HepG2 (cell line): ENCODE measurements at regions not wholly inside any gene's neighbourhood (a gene's known extent, or its start where the extent isn't known, plus 50 kb on each side); places are given as distances from the start of the nearest gene placed in this dataset.

ENCODE experiments used
- ATAC-seq: fragments of 200-7000 bp; cut with Tn5 transposase; 3 replicates; pipeline ENCODE4 v1.9.1; 2020; ENCODE audit warnings: mild to moderate bottlenecking, moderate library complexity
- BruUV-seq: library from RNA; stranded (reverse); fragments of 400-500 nt; replicated peaks from 2 replicates; lab custom pipeline; 2021; lab: Mats Ljungman, UMichigan
- CTCF ChIA-PET: fragments of 300-600 bp; formaldehyde crosslinking; extraction: SDS; loops from one replicate; lab custom pipeline; 2021; ENCODE audit warnings: low total read pairs, inconsistent platforms, low intra/inter-chr PET ratio; lab: Yijun Ruan, JAX
- POLR2A ChIA-PET: fragments of 350-600 bp; sonication (Branson Sonifier 250); formaldehyde crosslinking; loops from one replicate; lab custom pipeline; 2020; ENCODE audit warnings: antibody characterized with exemption, inconsistent platforms; lab: Yijun Ruan, JAX
- DNase-seq: peaks from one replicate; pipeline ENCODE4 v3.0.0-alpha.2; 2015; ENCODE audit warnings: low spot score
- FAIRE-seq: peaks from 3 replicates; lab custom pipeline; 2011; peaks lifted over from hg19 to GRCh38; lab: Jason Lieb, UNC
- H2AFZ ChIP-seq: one replicate; pipeline ENCODE4 v1.6.1; 2011; ENCODE audit warnings: low read length, inconsistent platforms
- H3K27ac ChIP-seq: fragments of 300-600 bp; 3 replicates; pipeline ENCODE4 v1.8.0; 2011; ENCODE audit warnings: mixed run types, mild to moderate bottlenecking, mixed read lengths, low read length, inconsistent platforms; ENCODE audit not compliant: insufficient read depth; ENCODE audit errors: extremely low read length
- H3K27me3 ChIP-seq, 2 experiments: fragments of 200-600 bp in 1 of 2; 2 replicates in 1 of 2; 3 replicates in 1 of 2; pipeline versions ENCODE4 v1.6.0 to v1.8.0; 2011; ENCODE audit warnings: low read length in 2 of 2, mild to moderate bottlenecking in 2 of 2, moderate library complexity in 2 of 2, inconsistent platforms in 1 of 2; ENCODE audit not compliant: insufficient read depth in 2 of 2, control insufficient read depth in 1 of 2
- H3K36me3 ChIP-seq, 2 experiments: fragments of 200-600 bp in 1 of 2; replicated peaks in 1 of 2; 2 replicates in 1 of 2; 3 replicates in 1 of 2; pipeline versions ENCODE4 v1.5.1 to v1.8.0; 2011; ENCODE audit warnings: low read length in 2 of 2, inconsistent platforms in 1 of 2; ENCODE audit not compliant: insufficient read depth in 2 of 2, control insufficient read depth in 1 of 2
- H3K4me1 ChIP-seq: 2 replicates; pipeline ENCODE4 v1.5.1; 2012; ENCODE audit warnings: low read length, inconsistent platforms; ENCODE audit not compliant: insufficient read depth
- H3K4me2 ChIP-seq: 2 replicates; pipeline ENCODE4 v1.6.0; 2011; ENCODE audit warnings: low read depth, low read length, inconsistent platforms
- H3K4me3 ChIP-seq, 3 experiments: fragments of 200-600 bp in 1 of 3; sonication (generic), shearing (Covaris generic) in 1 of 3; replicated peaks in 1 of 3; 2 replicates each; pipeline ENCODE4 v1.5.1; 2011 to 2016; ENCODE audit warnings: low read length in 3 of 3, inconsistent platforms in 2 of 3, low read depth in 2 of 3, mild to moderate bottlenecking in 2 of 3, control low read depth in 1 of 3, mixed read lengths in 1 of 3; ENCODE audit not compliant: insufficient read depth in 1 of 3
- H3K79me2 ChIP-seq: one replicate; pipeline ENCODE4 v1.6.1; 2011; ENCODE audit warnings: low read length, inconsistent platforms; ENCODE audit not compliant: insufficient read depth
- H3K9ac ChIP-seq: 2 replicates; pipeline ENCODE4 v1.6.0; 2011; ENCODE audit warnings: mild to moderate bottlenecking, low read depth, low read length, inconsistent platforms; ENCODE audit not compliant: insufficient read depth
- H3K9me3 ChIP-seq: 2 replicates; pipeline ENCODE4 v1.5.1; 2012; ENCODE audit warnings: mild to moderate bottlenecking, low read length
- H4K20me1 ChIP-seq: 2 replicates; pipeline ENCODE4 v1.6.0; 2011; ENCODE audit warnings: inconsistent platforms, mild to moderate bottlenecking, low read length, moderate library complexity; ENCODE audit not compliant: insufficient read depth
- ATF5 ChIP-seq: sonication (generic); formaldehyde crosslinking; IDR thresholded peaks from 2 replicates; pipeline ENCODE4 v1.4.0; 2020; ENCODE audit warnings: mild to moderate bottlenecking, low read depth, missing genetic modification reagents
- MAF1 ChIP-seq: sonication (generic); formaldehyde crosslinking; IDR thresholded peaks from 2 replicates; pipeline ENCODE4 v1.5.0; 2020; ENCODE audit warnings: missing genetic modification reagents, borderline replicate concordance
- MXD4 ChIP-seq: IDR thresholded peaks from 2 replicates; pipeline ENCODE4 v1.6.1; 2016; ENCODE audit warnings: mild to moderate bottlenecking, missing biosample characterization, missing genetic modification reagents
- MYPOP ChIP-seq: sonication (generic); formaldehyde crosslinking; IDR thresholded peaks from 2 replicates; pipeline ENCODE4 v1.8.1; 2023; ENCODE audit warnings: mild to moderate bottlenecking, moderate library complexity, missing genetic modification reagents
- SNAPC5 ChIP-seq: sonication (generic); formaldehyde crosslinking; IDR thresholded peaks from 2 replicates; pipeline ENCODE4 v1.8.1; 2023; ENCODE audit warnings: mild to moderate bottlenecking, missing genetic modification reagents, borderline replicate concordance
- TARDBP ChIP-seq: sonication (generic); formaldehyde crosslinking; IDR thresholded peaks from 2 replicates; pipeline ENCODE4 v1.8.0; 2022; ENCODE audit warnings: mild to moderate bottlenecking, missing genetic modification reagents
- ZBTB25 ChIP-seq: IDR thresholded peaks from 2 replicates; pipeline ENCODE4 v1.6.1; 2018; ENCODE audit warnings: missing genetic modification reagents
- ZBTB3 ChIP-seq: sonication (generic); formaldehyde crosslinking; IDR thresholded peaks from 2 replicates; pipeline ENCODE4 v1.4.0; 2020; ENCODE audit warnings: low read depth, mild to moderate bottlenecking, moderate library complexity, missing genetic modification reagents, borderline replicate concordance
- ZFP91 ChIP-seq: sonication (generic); formaldehyde crosslinking; IDR thresholded peaks from 2 replicates; pipeline ENCODE4 v1.9.0; 2022; ENCODE audit warnings: missing genetic modification reagents, mild to moderate bottlenecking, borderline replicate concordance
- ZKSCAN5 ChIP-seq: sonication (generic); formaldehyde crosslinking; IDR thresholded peaks from 2 replicates; pipeline ENCODE4 v1.5.1; 2020; ENCODE audit warnings: mild to moderate bottlenecking, missing genetic modification reagents
- ZSCAN30 ChIP-seq: sonication (generic); formaldehyde crosslinking; IDR thresholded peaks from 2 replicates; pipeline ENCODE4 v1.5.0; 2020; ENCODE audit warnings: mild to moderate bottlenecking, missing genetic modification reagents
- WGBS: methylation state at CpG from one replicate; pipeline ENCODE4 v1.1.6; 2017; ENCODE audit warnings: low lambda C conversion rate; 5-methylcytosine and 5-hydroxymethylcytosine counted together
- in situ Hi-C: cut with HindIII; loops from 2 replicates; pipeline ENCODE4 v1.10.0; 2017; ENCODE audit warnings: low pct_unique_long_range_greater_than_20kb; ENCODE audit not compliant: extremely low pct_ligation_motif_present
- intact Hi-C: fragments of 100-400 bp; cut with micrococcal nuclease; formaldehyde crosslinking; loops from one replicate; pipeline ENCODE4 v1.10.0; 2022; ENCODE audit not compliant: unreplicated experiment

GRCh38 chr9:85202596-85202995 lies 533.1 kb downstream of the NTRK2 start:
- no peak overlapping the region for H3K4me2 ChIP-seq
- TF ChIP-seq ZBTB25 (CRISPR knock-in tag) (no peak), MXD4 (CRISPR knock-in tag) (no peak), TARDBP (CRISPR knock-in tag) (no peak), MAF1 (CRISPR knock-in tag) (no peak), SNAPC5 (CRISPR knock-in tag) (no peak), ATF5 (CRISPR knock-in tag) (no peak), ZSCAN30 (no peak), ZKSCAN5 (CRISPR knock-in tag) (no peak), ZFP91 (CRISPR knock-in tag) (no peak), MYPOP (CRISPR knock-in tag) (no peak), ZBTB3 (no peak)

More at GRCh38 chr9:85202596-85202995, 533.1 kb downstream of the NTRK2 start:
- Histone ChIP-seq H3K27ac (no peak overlapping the region), H3K9me3 (peaks cover 5% of the 10 kb centered on the region; the same call in 1 of the 2 replicates), H3K4me1 (no peaks in the 10 kb centered on the region), H3K9ac (no peak overlapping the region), H3K36me3 (no peaks in the 10 kb centered on the region), H2AFZ (no peak overlapping the region), H3K4me3 (no peak overlapping the region), H4K20me1 (no peaks in the 10 kb centered on the region), H3K27me3 (no peaks in the 10 kb centered on the region), H3K79me2 (no peaks in the 10 kb centered on the region)
- CTCF ChIA-PET: no interaction called here
- no peak for DNase-seq
- intact Hi-C loops: no loop called here
- WGBS: 0% methylated on average over 3 of the region's 3 CpGs
- no peak for ATAC-seq
- no peak for FAIRE-seq
- in situ Hi-C loops: no loop called here
- POLR2A ChIA-PET: no interaction called here
- no TSS peak for BruUV-seq
